OCI-LY1 (cell line): ENCODE measurements at regions not wholly inside any gene's neighbourhood (a gene's known extent, or its start where the extent isn't known, plus 50 kb on each side); places are given as distances from the start of the nearest gene placed in this dataset.
"Not testable (repeated sequence)": the region's sequence is repeated elsewhere in the genome, so short reads cannot be mapped to it uniquely, and the experiment has no call there.

Source experiments
- H2AFZ ChIP-seq: fragments of 200-600 bp; sonication (generic), shearing (Covaris generic); 2 replicates; pipeline ENCODE4 v1.6.0; 2014; ENCODE audit warnings: antibody characterized with exemption, mild to moderate bottlenecking, low read length
- H3F3A ChIP-seq: fragments of 200-600 bp; sonication (generic), shearing (Covaris generic); 2 replicates; pipeline ENCODE4 v1.6.0; 2014; ENCODE audit warnings: mild to moderate bottlenecking, antibody characterized with exemption, low read length, moderate library complexity; ENCODE audit not compliant: insufficient read depth
- H3K27ac ChIP-seq: fragments of 200-600 bp; sonication (generic); 2 replicates; pipeline ENCODE4 v1.5.1; 2014; ENCODE audit warnings: low read length, mixed run types, mild to moderate bottlenecking, low read depth; ENCODE audit not compliant: poor library complexity, severe bottlenecking
- H3K27me3 ChIP-seq: fragments of 200-600 bp; sonication (generic); 2 replicates; pipeline ENCODE4 v1.6.0; 2014; ENCODE audit warnings: antibody characterized with exemption, mild to moderate bottlenecking, low read length, moderate library complexity; ENCODE audit not compliant: insufficient read depth
- H3K36me3 ChIP-seq: fragments of 200-600 bp; sonication (generic); 2 replicates; pipeline ENCODE4 v1.6.1; 2014; ENCODE audit warnings: mild to moderate bottlenecking, antibody characterized with exemption, low read length, moderate library complexity, mixed read lengths; ENCODE audit not compliant: insufficient read depth
- H3K4me1 ChIP-seq: fragments of 200-600 bp; sonication (generic); 2 replicates; pipeline ENCODE4 v1.5.1; 2014; ENCODE audit warnings: mild to moderate bottlenecking, low read length, moderate library complexity; ENCODE audit not compliant: insufficient read depth, severe bottlenecking
- H3K4me2 ChIP-seq: fragments of 200-600 bp; sonication (generic), shearing (Covaris generic); 2 replicates; pipeline ENCODE4 v1.6.1; 2014; ENCODE audit warnings: low read length
- H3K4me3 ChIP-seq: fragments of 200-600 bp; sonication (generic); 2 replicates; pipeline ENCODE4 v1.5.1; 2014; ENCODE audit warnings: low read length, low read depth, mild to moderate bottlenecking, mixed read lengths; ENCODE audit not compliant: poor library complexity, severe bottlenecking
- H3K79me2 ChIP-seq: fragments of 200-600 bp; shearing (Covaris generic); 2 replicates; pipeline ENCODE4 v1.6.1; 2016; ENCODE audit warnings: mixed run types, low read length, mixed read lengths; ENCODE audit not compliant: insufficient read depth
- H3K9ac ChIP-seq: fragments of 200-600 bp; sonication (generic), shearing (Covaris generic); 2 replicates; pipeline ENCODE4 v1.6.1; 2014; ENCODE audit warnings: mild to moderate bottlenecking, low read length, mixed read lengths
- H3K9me2 ChIP-seq: fragments of 200-600 bp; sonication (generic), shearing (Covaris generic); 2 replicates; pipeline ENCODE4 v1.6.1; 2014; ENCODE audit warnings: low read depth, mild to moderate bottlenecking, low read length, mixed read lengths
- H3K9me3 ChIP-seq: fragments of 200-600 bp; shearing (Covaris generic); 2 replicates; pipeline ENCODE4 v1.6.1; 2014; ENCODE audit warnings: low read length, mixed read lengths
- H4K20me1 ChIP-seq: fragments of 200-600 bp; sonication (generic), shearing (Covaris generic); 2 replicates; pipeline ENCODE4 v1.6.0; 2016; ENCODE audit warnings: mild to moderate bottlenecking, low read length; ENCODE audit not compliant: insufficient read depth
- CTCF ChIP-seq: fragments of 200-600 bp; sonication (generic), shearing (Covaris generic); IDR thresholded peaks from 2 replicates; pipeline ENCODE4 v1.5.1; 2017; ENCODE audit warnings: mild to moderate bottlenecking, antibody characterized with exemption, low read length, moderate library complexity, mixed read lengths
- EZH2 ChIP-seq: fragments of 200-600 bp; sonication (generic), shearing (Covaris generic); IDR thresholded peaks from 2 replicates; pipeline ENCODE4 v1.8.0; 2017; ENCODE audit warnings: borderline replicate concordance, mixed run types, mild to moderate bottlenecking, antibody characterized with exemption, low read length, moderate library complexity, mixed read lengths

- no peak overlapping the region for H3K9ac ChIP-seq
- H3K79me2 ChIP-seq = no peaks in the 10 kb centered on the region
- TF ChIP-seq CTCF = no peak
- TF ChIP-seq EZH2 = no peak
- no peak overlapping the region for H3K27ac ChIP-seq
- H2AFZ ChIP-seq = no peak overlapping the region
- H3K4me3 ChIP-seq = no peak overlapping the region
- no peaks in the 10 kb centered on the region for H3K9me2 ChIP-seq
- no peaks in the 10 kb centered on the region for H3F3A ChIP-seq
- no peaks in the 10 kb centered on the region for H3K27me3 ChIP-seq
- no peaks in the 10 kb centered on the region for H3K4me1 ChIP-seq
- no peaks in the 10 kb centered on the region for H3K9me3 ChIP-seq
- no peaks in the 10 kb centered on the region for H3K36me3 ChIP-seq
- no peaks in the 10 kb centered on the region for H4K20me1 ChIP-seq
- H3K4me2 ChIP-seq = no peak overlapping the region
Observed at GRCh38 chr10:55801353-55801661, 559.8 kb downstream of the ZWINT start.

GRCh38 chr10:55800602-55801352 is 560.3 kb downstream of the ZWINT start:
- H3K9me3 ChIP-seq = no peaks in the 10 kb centered on the region
- H3K9me2 ChIP-seq = no peaks in the 10 kb centered on the region
- no peaks in the 10 kb centered on the region for H3K4me1 ChIP-seq
- no peak for TF ChIP-seq CTCF
- TF ChIP-seq EZH2 = no peak
- no peaks in the 10 kb centered on the region for H4K20me1 ChIP-seq
- no peak overlapping the region for H3K4me3 ChIP-seq
- no peak overlapping the region for H3K27ac ChIP-seq
- no peak overlapping the region for H2AFZ ChIP-seq
- no peak overlapping the region for H3K9ac ChIP-seq
- no peaks in the 10 kb centered on the region for H3F3A ChIP-seq
- H3K36me3 ChIP-seq = no peaks in the 10 kb centered on the region
- no peak overlapping the region for H3K4me2 ChIP-seq
- no peaks in the 10 kb centered on the region for H3K79me2 ChIP-seq
- H3K27me3 ChIP-seq = no peaks in the 10 kb centered on the region

- H3K9me3 ChIP-seq = no peaks in the 10 kb centered on the region
- TF ChIP-seq EZH2 (no peak), CTCF (no peak)
- H2AFZ ChIP-seq = no peak overlapping the region
- no peaks in the 10 kb centered on the region for H3K36me3 ChIP-seq
- no peaks in the 10 kb centered on the region for H3K4me1 ChIP-seq
- no peaks in the 10 kb centered on the region for H4K20me1 ChIP-seq
- no peak overlapping the region for H3K4me3 ChIP-seq
- H3K9me2 ChIP-seq = no peaks in the 10 kb centered on the region
- H3K9ac ChIP-seq = no peak overlapping the region
- no peak overlapping the region for H3K4me2 ChIP-seq
- H3K27me3 ChIP-seq = no peaks in the 10 kb centered on the region
- H3F3A ChIP-seq = no peaks in the 10 kb centered on the region
- H3K27ac ChIP-seq = no peak overlapping the region
- H3K79me2 ChIP-seq = no peaks in the 10 kb centered on the region
Observed at GRCh38 chr10:55793024-55793423, 568.0 kb downstream of the ZWINT start.

GRCh38 chr10:55790276-55790675 is 570.8 kb downstream of the ZWINT start:
- not testable (repeated sequence) for H3K9me3 ChIP-seq, H2AFZ ChIP-seq, H3K79me2 ChIP-seq, H3K27me3 ChIP-seq, H3K36me3 ChIP-seq, H3K9ac ChIP-seq, H3K4me3 ChIP-seq, H3K9me2 ChIP-seq, H3K27ac ChIP-seq, H3K4me2 ChIP-seq, H4K20me1 ChIP-seq, H3K4me1 ChIP-seq, H3F3A ChIP-seq
